ENCODE measurements at regions not wholly inside any gene's neighbourhood (a gene's known extent, or its start where the extent isn't known, plus 50 kb on each side); places are given as distances from the start of the nearest gene placed in this dataset.

- no peak for DNase-seq
Measured at GRCh38 chr18:77455004-77455403, 205.4 kb downstream of the GALR1 start.

GRCh38 chr18:77457681-77458080 is 208.0 kb downstream of the GALR1 start:
- DNase-seq = no peak

DNA sequence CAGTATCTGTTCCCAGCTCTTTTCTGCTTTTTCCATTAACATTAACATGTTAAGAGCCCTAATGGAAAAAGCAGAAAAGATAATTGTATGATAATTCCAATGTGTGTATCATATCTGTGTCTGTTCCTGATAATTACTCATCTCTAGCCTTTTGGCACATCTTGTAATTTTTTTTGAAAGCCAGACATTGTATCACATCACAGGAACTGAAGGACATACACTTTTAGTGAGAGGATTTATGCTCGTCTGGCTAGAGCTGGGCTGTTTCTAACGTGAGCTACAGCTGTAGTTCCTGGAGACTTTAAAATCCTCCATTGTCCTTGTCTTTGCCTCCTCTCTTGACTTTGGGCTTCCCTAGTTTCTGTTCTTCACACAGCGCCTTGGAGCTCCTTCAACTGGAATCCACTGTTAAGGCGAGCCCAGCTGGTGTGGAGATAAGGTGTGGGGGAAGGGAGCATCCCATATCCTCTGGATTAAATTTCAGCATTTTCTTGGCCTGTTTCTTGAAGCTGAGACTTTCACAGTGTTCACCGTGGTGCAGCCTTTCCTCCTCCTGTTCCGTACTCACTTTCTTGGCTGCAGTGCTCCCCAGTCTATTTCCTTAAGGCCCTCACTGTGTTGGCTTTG is 211.5 kb downstream of the GALR1 start:
- DNase-seq = no peak

DNA sequence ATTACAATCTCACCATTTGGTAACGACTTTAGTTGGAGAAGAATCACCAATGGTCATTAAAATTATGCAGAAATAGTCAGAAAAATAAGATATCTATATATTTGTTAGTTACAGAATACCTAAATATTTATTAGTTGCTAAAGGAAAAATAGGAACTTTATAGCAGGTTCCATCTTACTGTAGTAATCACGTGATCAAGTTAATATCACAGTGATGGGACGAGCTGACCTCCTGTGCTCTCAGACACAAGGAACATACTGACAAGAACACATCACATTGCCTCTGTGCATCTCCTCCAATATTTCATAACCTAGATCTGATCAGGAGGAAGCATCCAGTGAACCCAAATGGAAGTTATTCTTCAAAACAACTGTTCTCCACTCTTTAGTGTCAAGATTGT is 215.3 kb downstream of the GALR1 start:
- DNase-seq = no peak

DNA sequence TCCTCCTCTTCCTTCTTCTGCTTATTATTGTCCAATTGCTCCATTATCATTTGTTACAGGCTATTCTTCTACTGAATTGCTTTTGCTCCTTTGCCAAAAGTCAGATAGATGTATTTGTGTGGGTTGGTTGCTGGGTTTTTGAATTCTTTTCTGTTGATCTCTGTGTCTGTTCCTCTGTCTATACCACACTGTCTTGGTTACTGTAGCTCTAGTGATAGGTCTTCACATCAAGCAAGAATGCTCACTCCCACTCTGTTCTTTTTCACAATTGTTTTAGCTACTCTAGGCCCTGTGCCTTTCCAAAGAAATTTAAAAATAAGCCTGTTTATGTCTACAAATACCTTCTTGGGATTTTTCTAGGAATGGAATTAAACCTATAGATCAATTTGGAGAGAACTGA is 217.2 kb downstream of the GALR1 start:
- DNase-seq = no peak

DNA sequence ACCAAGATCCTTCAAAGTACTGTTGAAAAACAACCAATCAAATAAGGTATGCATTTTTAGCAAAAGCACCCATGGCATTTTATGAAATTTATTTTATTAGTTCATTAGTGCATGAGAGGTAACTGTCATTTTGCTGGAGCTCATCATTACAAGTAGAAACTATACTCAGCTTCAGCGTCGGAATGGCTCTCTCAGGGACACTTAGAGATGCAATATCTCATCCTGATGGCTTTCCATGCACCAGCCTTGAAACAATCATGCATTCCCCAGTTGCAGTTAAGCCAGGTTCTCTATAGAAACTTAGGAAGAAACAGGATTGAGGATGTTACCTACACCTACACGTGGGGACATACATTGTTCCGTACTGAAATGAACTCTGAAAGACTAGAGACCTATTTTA is 219.5 kb downstream of the GALR1 start:
- DNase-seq = no peak

GRCh38 chr18:77470569-77471413 is 221.1 kb downstream of the GALR1 start:
- DNase-seq = no peak

DNA sequence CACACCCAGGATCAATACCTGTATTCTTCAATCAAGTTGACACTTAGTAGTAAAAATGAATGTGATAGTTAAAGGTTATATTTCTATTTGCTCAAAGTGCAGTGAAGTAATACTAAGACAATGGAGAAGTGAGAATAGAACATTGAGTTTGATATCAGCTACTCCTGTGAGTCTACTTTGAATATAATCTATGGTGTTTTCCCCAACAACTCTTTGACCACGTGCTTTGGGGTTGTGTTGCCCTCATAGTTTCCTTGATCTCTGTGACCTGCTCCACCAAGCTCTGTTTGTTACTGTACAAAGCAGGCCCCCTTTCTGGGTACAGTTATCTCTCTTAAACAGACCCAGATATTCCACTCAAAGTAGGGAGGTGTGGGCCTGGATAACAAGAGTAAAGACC is 222.9 kb downstream of the GALR1 start:
- no peak for DNase-seq

DNA sequence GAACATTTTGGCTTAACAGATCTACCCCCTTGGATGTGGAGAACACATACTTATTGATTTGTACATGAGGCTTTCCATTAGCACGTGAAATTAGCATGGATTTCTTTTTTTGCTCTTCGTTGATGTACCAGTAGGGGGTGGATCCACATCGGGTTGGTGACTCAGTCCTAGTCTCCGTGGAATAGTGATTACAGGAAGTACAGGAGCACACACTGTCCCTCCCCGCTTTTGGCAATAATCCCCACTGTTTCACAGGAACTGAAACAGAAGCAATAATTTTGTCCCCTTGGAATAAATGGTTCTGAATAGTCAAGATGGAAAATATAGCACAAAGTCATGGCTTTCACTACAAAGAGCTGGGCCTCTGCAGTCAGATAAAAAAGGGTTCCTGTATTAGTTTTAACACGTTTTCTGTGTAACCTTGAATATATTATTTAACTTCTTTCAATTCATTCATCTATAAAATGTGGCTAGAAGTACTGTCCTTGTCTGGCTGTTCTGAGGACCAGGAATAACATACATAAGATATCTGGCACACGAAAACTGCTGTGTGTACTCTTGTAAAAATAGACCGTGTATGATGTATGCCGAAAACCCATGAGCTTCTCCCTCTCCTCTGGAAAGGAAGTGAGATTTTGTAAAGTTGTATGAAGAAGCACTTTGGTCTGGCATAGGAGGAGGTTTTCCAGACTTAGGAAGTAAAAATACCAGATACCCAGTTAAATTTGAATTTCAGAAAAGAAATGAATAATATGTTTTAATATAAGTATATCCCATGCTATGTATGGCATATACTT is 229.2 kb downstream of the GALR1 start:
- peak; percentile 68 for DNase-seq

DNA sequence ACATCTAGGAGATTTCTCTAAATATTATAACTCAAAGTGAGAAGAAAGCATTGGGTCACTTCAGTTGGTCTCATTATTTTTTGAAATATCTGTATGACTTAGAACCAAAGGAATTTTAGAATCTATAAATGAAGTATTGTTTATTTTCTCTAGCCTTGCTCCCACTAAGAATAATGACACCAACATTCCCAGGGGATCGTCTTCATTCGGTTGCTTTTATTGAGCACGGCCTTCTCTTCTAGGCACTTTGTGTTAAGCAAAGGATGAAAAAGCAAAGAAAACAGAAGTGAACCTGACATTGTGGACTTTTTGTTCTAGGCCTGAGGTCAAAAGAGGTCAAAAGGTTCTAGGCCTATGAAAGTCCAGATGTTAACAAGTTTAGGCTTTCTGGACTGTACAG is 231.9 kb downstream of the GALR1 start:
- no peak for DNase-seq

- no peak for DNase-seq
Measured at GRCh38 chr18:77482190-77483085, 232.8 kb downstream of the GALR1 start.

- DNase-seq = peak; percentile 47
Measured at GRCh38 chr18:77486985-77487384, 237.3 kb downstream of the GALR1 start.

- DNase-seq = peak; percentile 85
Measured at GRCh38 chr18:77487951-77488740, 238.5 kb downstream of the GALR1 start.

DNA sequence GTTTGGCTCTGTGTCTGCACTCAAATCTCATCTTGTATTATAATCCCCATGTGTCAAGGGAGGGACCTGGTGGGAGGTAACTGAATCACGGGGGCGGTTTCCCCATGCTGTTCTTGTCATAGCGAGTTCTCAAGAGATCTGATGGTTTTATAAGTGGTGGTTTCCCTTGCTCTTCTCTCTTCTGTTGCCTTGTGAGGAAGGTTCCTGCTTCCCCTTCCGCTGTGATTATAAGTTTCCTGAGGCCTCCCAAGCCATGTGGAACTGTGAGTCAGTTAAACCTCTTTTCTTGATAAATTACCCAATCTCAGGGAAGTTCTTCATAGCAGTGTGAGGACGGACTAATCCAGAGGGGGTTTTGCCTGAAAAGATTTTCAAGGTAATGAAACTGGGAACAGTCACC is 245.4 kb downstream of the GALR1 start:
- DNase-seq = no peak

DNA sequence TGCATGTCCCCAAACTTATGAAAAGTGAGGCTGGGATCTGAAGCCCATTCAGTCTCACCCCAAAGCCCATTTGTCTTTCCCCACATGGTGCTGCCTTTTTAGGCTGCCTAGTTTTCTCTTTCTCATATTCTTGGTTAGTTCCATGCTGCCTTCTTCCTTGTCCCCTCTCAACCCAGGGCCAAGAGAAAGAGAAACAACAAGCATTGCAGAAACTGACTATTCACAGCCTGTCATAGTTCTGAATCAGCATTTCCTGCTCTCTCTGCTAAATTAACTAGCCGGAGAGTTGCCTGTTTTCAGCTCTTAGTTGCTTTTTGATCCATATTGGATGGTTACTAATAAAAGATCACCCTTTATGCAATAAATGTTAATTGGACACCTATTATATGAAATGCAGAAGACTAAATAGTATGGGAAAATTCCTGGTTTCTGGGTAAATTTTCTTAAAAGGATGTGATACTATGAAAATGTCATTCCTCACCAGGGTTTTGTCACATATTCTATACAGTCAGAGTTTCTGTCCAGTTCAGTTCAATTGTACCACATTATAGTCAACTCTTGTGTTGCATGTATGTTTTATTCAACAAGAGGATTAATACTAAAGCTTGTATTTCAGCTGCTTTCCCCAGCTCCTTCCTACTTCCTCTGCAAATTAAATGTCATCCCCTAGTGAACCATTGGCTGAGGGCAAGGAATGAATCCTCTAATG is 246.5 kb downstream of the GALR1 start:
- peak; percentile 81 for DNase-seq

- no peak for DNase-seq
Measured at GRCh38 chr18:77501266-77501665, 251.6 kb downstream of the GALR1 start.

DNA sequence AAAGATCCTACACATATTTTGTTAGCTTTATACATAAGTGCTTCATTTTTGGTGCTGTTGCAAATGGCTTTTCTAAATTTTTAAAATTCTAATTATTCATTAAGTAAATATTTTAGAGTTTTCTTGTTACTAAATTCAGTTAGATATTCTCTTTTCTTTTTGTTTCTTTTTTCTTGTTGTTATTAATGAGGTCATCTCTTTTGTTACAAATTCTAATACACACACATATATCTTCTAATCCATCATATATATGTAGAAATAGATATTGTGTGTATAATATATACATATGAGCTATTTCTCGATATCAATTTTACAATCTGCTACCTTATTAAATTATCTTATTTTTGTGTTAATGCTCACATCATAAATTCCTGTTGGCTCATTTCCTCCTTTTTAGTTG is 255.9 kb downstream of the GALR1 start:
- no peak for DNase-seq

GRCh38 chr18:77512152-77512551 is 262.5 kb downstream of the GALR1 start:
- DNase-seq = peak; percentile 61

DNA sequence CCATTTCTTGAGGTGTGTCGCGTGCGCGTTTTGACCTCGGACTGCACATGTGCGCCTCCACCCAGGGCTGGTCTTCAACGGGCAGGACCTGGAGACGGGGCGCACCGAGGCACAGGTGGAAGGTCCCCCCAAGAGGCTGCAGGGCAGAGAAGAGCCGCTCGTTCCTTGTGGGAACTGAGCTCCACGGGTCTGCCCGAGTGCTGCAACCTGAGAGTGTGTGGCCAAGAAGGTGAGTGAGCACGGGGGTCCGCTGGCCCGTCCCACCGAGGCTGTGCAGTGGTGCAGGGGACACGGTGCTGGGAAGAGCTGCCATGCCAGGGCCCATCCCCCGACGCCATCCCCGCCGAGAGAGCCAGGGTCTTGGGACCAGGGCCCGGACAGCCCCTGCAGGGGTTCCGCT is 268.3 kb downstream of the GALR1 start:
- no peak for DNase-seq

DNA sequence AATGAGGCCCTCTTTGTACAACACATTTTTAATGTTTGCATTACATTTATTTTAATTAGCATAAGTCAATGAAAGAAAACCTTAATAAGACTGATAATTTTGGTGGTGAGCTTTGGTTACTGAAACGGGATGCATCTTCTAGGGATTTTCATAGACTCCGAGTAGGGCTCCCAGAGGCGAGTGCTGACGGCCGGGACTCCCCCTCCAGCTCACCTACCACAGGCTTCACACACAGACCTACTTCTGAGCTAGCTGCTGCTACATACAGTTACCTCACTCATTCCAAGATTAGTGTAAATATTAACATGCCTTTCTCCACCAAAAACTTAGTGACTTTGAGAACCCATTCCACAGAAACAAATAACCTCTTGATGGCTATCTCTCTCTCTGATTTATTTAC is 271.1 kb downstream of the GALR1 start:
- DNase-seq = no peak

GRCh38 chr18:77522051-77522675 is 272.5 kb downstream of the GALR1 start:
- no peak for DNase-seq
